Aorta (tissue), 5 donors: ENCODE measurements at regions not wholly inside any gene's neighbourhood (a gene's known extent, or its start where the extent isn't known, plus 50 kb on each side); places are given as distances from the start of the nearest gene placed in this dataset.
"Not testable (repeated sequence)": the region's sequence is repeated elsewhere in the genome, so short reads cannot be mapped to it uniquely, and the experiment has no call there.

Source experiments
- ATAC-seq: fragments of 200-7000 bp; cut with Tn5 transposase; one replicate; pipeline ENCODE4 v1.9.1; 2022; ENCODE audit warnings: moderate library complexity; ENCODE audit not compliant: low FRiP score
- DNase-seq, 2 donors: peaks; one replicate each; pipeline ENCODE4 v3.0.0-alpha.2; 2020
- H3K27ac ChIP-seq, 2 donors: one replicate each; pipeline ENCODE4 v1.5.1; 2013; ENCODE audit warnings: low read length in 2 of 2, mild to moderate bottlenecking in 2 of 2, moderate library complexity in 2 of 2, control low read depth in 1 of 2, inconsistent platforms in 1 of 2, low read depth in 1 of 2
- H3K27me3 ChIP-seq, 2 donors: one replicate each; pipeline ENCODE4 v1.6.1; 2013; ENCODE audit warnings: control low read depth in 1 of 2, low read length in 1 of 2, mild to moderate bottlenecking in 1 of 2, moderate library complexity in 1 of 2; ENCODE audit not compliant: insufficient read depth in 2 of 2, control insufficient read depth in 1 of 2
- H3K36me3 ChIP-seq, 2 donors: one replicate each; pipeline ENCODE4 v1.6.1; 2013; ENCODE audit warnings: control low read depth in 1 of 2, low read length in 1 of 2, mild to moderate bottlenecking in 1 of 2; ENCODE audit not compliant: insufficient read depth in 2 of 2, control insufficient read depth in 1 of 2
- H3K4me1 ChIP-seq, 2 donors: one replicate each; pipeline ENCODE4 v1.6.1; 2013; ENCODE audit warnings: low read length in 2 of 2, control low read depth in 1 of 2, mild to moderate bottlenecking in 1 of 2, moderate library complexity in 1 of 2; ENCODE audit not compliant: insufficient read depth in 2 of 2, control insufficient read depth in 1 of 2
- H3K4me3 ChIP-seq, 2 donors: one replicate each; pipeline ENCODE4 v1.5.1; 2013; ENCODE audit warnings: low read length in 2 of 2, control low read depth in 1 of 2, mild to moderate bottlenecking in 1 of 2
- H3K9me3 ChIP-seq: one replicate; pipeline ENCODE4 v1.6.1; 2013; ENCODE audit warnings: mild to moderate bottlenecking, low read length; ENCODE audit not compliant: control insufficient read depth
- WGBS, 2 donors: extraction: QIAGEN DNeasy Blood & Tissue Kit; methylation state at CpG; one replicate each; pipeline ENCODE4 v1.1.7; 2013; 5-methylcytosine and 5-hydroxymethylcytosine counted together
- intact Hi-C, 2 donors: fragments of 100-400 bp; cut with DNase I; formaldehyde crosslinking; loops; one replicate each; pipeline versions ENCODE4 v1.14.2 to v1.15.0; 2022
- donor health status: healthy with polysubstance abuse.
- donor health status: Bipolar disorder and iron deficiency.
- donor health status: DM: no; HTN: no; CAD: no.
- donor health status: DM: no; HTN: no; CAD: no.
- donor health status: DM: yes; HTN: yes; CAD: no.

GRCh38 chr19:28577666-28578065, 635.3 kb downstream of the UQCRFS1 start:
- WGBS, 2 donors, result 58 to 71% methylated on average over 6 of the region's 6 CpGs
- no peak for ATAC-seq
- DNase-seq, result no peak
- H3K4me3 ChIP-seq, result no peak overlapping the region
- intact Hi-C loops, result no loop called here
- H3K9me3 ChIP-seq, result no peaks in the 10 kb centered on the region
- H3K27me3 ChIP-seq, result no peaks in the 10 kb centered on the region
- no peaks in the 10 kb centered on the region for H3K36me3 ChIP-seq
- H3K4me1 ChIP-seq, result no peaks in the 10 kb centered on the region
- no peak overlapping the region for H3K27ac ChIP-seq

DNA sequence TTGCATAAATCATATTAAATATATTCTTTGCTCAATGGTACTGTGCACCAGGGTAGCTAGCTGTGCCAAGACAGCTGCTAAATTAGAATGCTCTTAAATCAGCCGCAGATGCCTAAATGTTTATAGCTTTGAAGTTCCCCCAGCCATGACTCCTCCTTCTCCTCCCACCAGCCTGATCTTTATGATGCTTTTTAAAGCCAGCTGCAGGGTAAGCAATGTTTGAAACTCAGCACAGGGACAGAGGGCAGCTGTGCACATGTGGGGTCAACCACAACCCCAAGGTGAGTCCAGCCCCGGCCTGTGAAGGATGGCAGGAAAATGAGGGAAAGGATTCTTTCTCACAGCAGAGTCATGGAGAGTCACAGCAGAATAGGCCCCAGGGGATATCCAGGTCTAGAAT, 635.7 kb downstream of the UQCRFS1 start:
- Histone ChIP-seq H3K9me3 (no peaks in the 10 kb centered on the region), H3K4me1 (no peaks in the 10 kb centered on the region), H3K27me3 (no peaks in the 10 kb centered on the region), H3K4me3 (no peak overlapping the region), H3K27ac (no peak overlapping the region), H3K36me3 (no peaks in the 10 kb centered on the region)
- WGBS, 2 donors, result 24 to 42% methylated on average over 2 of the region's 2 CpGs
- DNase-seq (no peak), ATAC-seq (no peak)
- intact Hi-C loops, result no loop called here

- ATAC-seq (no peak), DNase-seq (no peak)
- Histone ChIP-seq H3K27me3 (no peaks in the 10 kb centered on the region), H3K4me3 (no peak overlapping the region), H3K27ac (no peak overlapping the region), H3K9me3 (no peaks in the 10 kb centered on the region), H3K36me3 (no peaks in the 10 kb centered on the region), H3K4me1 (no peaks in the 10 kb centered on the region)
- intact Hi-C loops, result no loop called here
Observed at GRCh38 chr19:28575816-28576215, 637.1 kb downstream of the UQCRFS1 start.

- H3K27ac ChIP-seq, intact Hi-C loops, H3K36me3 ChIP-seq, H3K4me3 ChIP-seq, H3K9me3 ChIP-seq, H3K27me3 ChIP-seq, H3K4me1 ChIP-seq, DNase-seq, ATAC-seq: not testable (repeated sequence)
Observed at GRCh38 chr19:28575312-28575711, 637.6 kb downstream of the UQCRFS1 start.

DNA sequence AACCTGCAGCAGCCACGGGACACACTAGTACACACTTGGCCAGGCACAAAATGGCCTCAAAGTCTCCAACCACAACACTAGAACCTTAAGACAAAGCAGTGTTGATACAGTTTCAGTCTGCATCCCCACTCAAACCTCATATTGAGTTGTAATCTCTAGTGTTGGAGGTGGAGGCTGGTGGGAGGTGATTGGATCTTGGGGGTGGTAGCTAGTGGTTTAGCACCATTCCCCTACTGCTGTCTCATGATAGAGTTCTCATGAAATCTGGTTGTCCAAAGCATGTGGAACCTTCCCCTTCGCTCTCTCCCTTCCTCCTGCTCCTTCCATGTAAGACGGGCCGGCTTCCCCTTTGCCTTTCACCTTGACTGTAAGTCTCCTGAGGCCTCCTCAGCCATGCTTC, 638.7 kb downstream of the UQCRFS1 start:
- no peak overlapping the region for H3K27ac ChIP-seq
- H3K9me3 ChIP-seq, result no peaks in the 10 kb centered on the region
- no peak overlapping the region for H3K4me3 ChIP-seq
- WGBS, 2 donors, result 79 to 85% methylated on average over 4 of the region's 4 CpGs
- DNase-seq, result no peak
- intact Hi-C loops, result no loop called here
- no peak for ATAC-seq
- no peaks in the 10 kb centered on the region for H3K4me1 ChIP-seq
- no peaks in the 10 kb centered on the region for H3K36me3 ChIP-seq
- H3K27me3 ChIP-seq, result no peaks in the 10 kb centered on the region

DNA sequence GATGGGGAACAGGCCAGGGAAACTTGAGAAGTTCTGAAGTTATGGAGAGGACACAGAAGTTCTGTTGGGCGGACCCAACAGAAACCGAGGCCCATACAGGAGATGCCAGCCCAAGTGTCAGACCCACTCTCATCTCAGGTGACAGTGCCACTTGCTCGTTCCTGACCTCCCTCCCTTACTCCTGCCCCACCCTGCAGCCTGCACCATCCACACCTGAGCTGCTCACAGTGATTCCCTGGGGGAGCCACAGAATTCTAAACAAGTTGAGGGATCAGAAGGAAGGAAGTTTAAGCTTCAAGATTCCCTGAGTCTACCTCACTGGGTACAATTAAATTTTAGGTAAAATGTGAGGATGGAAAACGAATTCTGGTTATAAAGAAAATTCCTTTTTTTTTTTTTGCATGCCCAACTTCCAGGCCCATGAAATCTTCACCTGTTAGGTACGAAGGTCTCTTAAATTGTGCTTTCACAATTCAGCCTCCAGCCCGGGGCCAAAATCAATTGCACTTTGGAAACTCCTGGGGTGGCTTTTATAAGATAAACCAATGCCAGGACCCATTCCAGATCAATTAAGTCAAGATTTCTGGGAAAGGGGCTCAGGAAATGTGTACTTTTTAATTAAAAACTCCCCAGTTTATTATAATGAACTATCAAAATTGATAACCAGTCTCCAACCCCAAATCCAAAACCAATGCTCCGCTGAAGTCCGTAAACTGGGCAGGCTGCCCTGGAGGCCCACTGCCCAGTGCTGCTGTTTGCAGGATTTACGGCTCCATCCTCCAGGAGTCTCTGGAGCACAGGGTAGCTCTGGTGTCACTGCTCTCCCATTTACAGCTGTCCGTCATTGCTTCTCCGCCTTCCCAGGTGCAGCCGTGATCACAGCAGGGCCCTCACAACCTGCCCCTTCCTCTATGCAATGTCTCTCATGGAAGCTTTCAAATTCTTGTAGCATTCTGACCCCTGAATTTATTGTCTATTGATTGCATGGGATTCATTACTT, 643.5 kb downstream of the UQCRFS1 start:
- Histone ChIP-seq H3K4me3 (no peak overlapping the region), H3K36me3 (no peaks in the 10 kb centered on the region), H3K4me1 (no peaks in the 10 kb centered on the region), H3K27me3 (no peaks in the 10 kb centered on the region), H3K27ac (no peak overlapping the region), H3K9me3 (no peaks in the 10 kb centered on the region)
- ATAC-seq (no peak), DNase-seq (no peak)
- WGBS, 2 donors, result 61% methylated on average over 12 of the region's 12 CpGs
- intact Hi-C loops, result no loop called here

GRCh38 chr19:28567834-28568233, 645.1 kb downstream of the UQCRFS1 start:
- Histone ChIP-seq H3K27ac (no peak overlapping the region), H3K4me1 (no peaks in the 10 kb centered on the region), H3K27me3 (no peaks in the 10 kb centered on the region), H3K36me3 (no peaks in the 10 kb centered on the region), H3K4me3 (no peak overlapping the region), H3K9me3 (peaks cover 2% of the 10 kb centered on the region)
- WGBS, 2 donors, result 88 to 100% methylated on average over 1 of the region's 1 CpG
- ATAC-seq (no peak), DNase-seq (no peak)
- intact Hi-C loops, result no loop called here

DNA sequence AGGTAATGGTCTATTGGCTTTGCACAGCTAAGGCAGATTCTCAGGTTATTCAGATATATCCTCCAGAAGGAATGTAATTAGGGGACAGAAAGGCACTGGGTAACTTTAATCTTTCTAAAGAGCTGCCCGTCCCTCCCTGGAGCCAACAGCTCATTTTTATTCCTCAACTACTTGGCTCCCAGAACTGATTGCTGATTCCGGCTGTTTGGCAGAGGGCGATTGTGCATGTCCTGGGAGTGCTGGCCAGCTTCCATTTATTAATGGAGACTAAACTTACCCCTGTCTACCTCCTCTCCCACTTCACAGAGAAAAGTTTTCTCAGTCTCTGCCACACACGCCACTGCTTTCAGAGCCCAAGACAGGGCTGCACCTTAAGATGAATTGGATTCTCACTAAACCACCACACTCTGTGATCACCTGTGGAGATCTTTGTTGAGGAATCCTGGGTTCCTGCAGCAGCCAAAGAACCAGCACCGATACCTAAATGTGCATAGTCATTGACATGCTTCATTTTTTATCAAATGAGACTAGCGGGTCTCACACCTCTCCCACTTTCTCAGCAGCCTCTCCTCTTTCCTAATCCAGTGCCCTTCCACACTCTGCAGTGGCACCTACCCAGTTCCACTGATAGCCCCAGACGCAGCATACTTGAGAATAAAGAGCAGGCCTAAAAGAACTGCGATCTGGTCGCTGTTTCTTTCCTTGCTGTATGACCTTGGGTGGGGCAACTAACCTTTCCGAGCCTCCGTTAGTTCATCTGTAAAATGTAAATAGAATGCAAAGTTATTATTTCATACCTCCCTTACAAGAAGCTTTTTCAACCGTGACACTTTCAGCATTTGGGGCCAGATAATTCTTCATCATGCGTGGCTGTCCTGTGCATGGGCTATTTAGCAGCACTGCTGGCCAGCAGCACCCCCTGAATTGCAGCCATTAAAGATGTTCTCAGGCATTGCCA, 648.7 kb downstream of the UQCRFS1 start:
- Histone ChIP-seq H3K27me3 (peaks cover 0 to 1% of the 10 kb centered on the region in 2 donors), H3K9me3 (peaks cover 4% of the 10 kb centered on the region), H3K4me1 (peaks cover 0 to 1% of the 10 kb centered on the region in 2 donors), H3K27ac (no peak overlapping the region), H3K36me3 (no peaks in the 10 kb centered on the region), H3K4me3 (no peak overlapping the region)
- WGBS, 2 donors, result 73 to 76% methylated on average over 13 of the region's 13 CpGs
- intact Hi-C loops, result no loop called here
- DNase-seq (no peak), ATAC-seq (no peak)
